CD8-positive, alpha-beta memory T cell (primary cell): ENCODE measurements at regions not wholly inside any gene's neighbourhood (a gene's known extent, or its start where the extent isn't known, plus 50 kb on each side); places are given as distances from the start of the nearest gene placed in this dataset.
A peak's percentile ranks its signal among the peaks of the same experiment; 100 is the strongest.

ENCODE experiments used
- CTCF ChIA-PET: fragments of 350-600 bp; sonication (Branson Sonifier 250); formaldehyde crosslinking; loops from one replicate; lab custom pipeline; 2021; ENCODE audit warnings: antibody characterized with exemption; lab: Charles Lee
- POLR2A ChIA-PET: fragments of 350-600 bp; sonication (Branson Sonifier 250); formaldehyde crosslinking; loops from one replicate; lab custom pipeline; 2021; ENCODE audit warnings: antibody characterized with exemption; lab: Charles Lee
- DNase-seq, 5 donors: peaks; one replicate each; pipeline versions ENCODE4 v3.0.0 to v3.0.0-alpha.2; 2020 to 2022; ENCODE audit warnings: mixed read lengths in 1 of 5
- H3K27ac ChIP-seq: one replicate; pipeline ENCODE4 v1.7.0; 2013; ENCODE audit warnings: low read depth, mild to moderate bottlenecking, low read length, moderate library complexity
- H3K27me3 ChIP-seq: 2 replicates; pipeline ENCODE4 v1.7.0; 2013; ENCODE audit warnings: low read length, mild to moderate bottlenecking; ENCODE audit not compliant: insufficient read depth, poor library complexity, severe bottlenecking
- H3K36me3 ChIP-seq: 2 replicates; pipeline ENCODE4 v1.7.0; 2013; ENCODE audit warnings: mild to moderate bottlenecking, low read length, moderate library complexity; ENCODE audit not compliant: insufficient read depth
- H3K4me1 ChIP-seq: 2 replicates; pipeline ENCODE4 v1.7.0; 2013; ENCODE audit warnings: mild to moderate bottlenecking, low read length, moderate library complexity; ENCODE audit not compliant: insufficient read depth
- H3K4me3 ChIP-seq: 2 replicates; pipeline ENCODE4 v1.7.0; 2013; ENCODE audit warnings: mild to moderate bottlenecking, low read length
- H3K9me3 ChIP-seq: 2 replicates; pipeline ENCODE4 v1.7.0; 2013; ENCODE audit warnings: mild to moderate bottlenecking, low read length
- H3K27ac Mint-ChIP-seq, 8 donors: one replicate each; pipeline ENCODE4 v1.8.0; 2020 to 2021; ENCODE audit warnings: mixed read lengths in 8 of 8, mild to moderate bottlenecking in 6 of 8, inconsistent platforms in 3 of 8, moderate library complexity in 3 of 8
- H3K27me3 Mint-ChIP-seq, 2 donors: one replicate each; pipeline ENCODE4 v1.8.0; 2020 to 2021; ENCODE audit warnings: mixed read lengths in 2 of 2, mild to moderate bottlenecking in 1 of 2, moderate library complexity in 1 of 2
- H3K36me3 Mint-ChIP-seq, 3 donors: one replicate each; pipeline ENCODE4 v1.8.0; 2020 to 2021; ENCODE audit warnings: mixed read lengths in 3 of 3, inconsistent platforms in 1 of 3, mild to moderate bottlenecking in 1 of 3
- H3K4me1 Mint-ChIP-seq, 3 donors: one replicate each; pipeline ENCODE4 v1.8.0; 2020 to 2021; ENCODE audit warnings: mixed read lengths in 3 of 3, inconsistent platforms in 1 of 3, mild to moderate bottlenecking in 1 of 3
- H3K4me3 Mint-ChIP-seq, 7 donors: one replicate each; pipeline ENCODE4 v1.8.0; 2020 to 2021; ENCODE audit warnings: mixed read lengths in 7 of 7, mild to moderate bottlenecking in 6 of 7, moderate library complexity in 4 of 7, inconsistent platforms in 2 of 7
- H3K9me3 Mint-ChIP-seq, 5 donors: one replicate each; pipeline ENCODE4 v1.8.0; 2020 to 2022; ENCODE audit warnings: mixed read lengths in 5 of 5, mild to moderate bottlenecking in 3 of 5, moderate library complexity in 2 of 5, inconsistent platforms in 1 of 5

GRCh38 chr7:135853499-135853898 lies 104.9 kb upstream of the FAM180A start:
- no peaks in the 10 kb centered on the region for H3K9me3 ChIP-seq
- H3K36me3 ChIP-seq = no peaks in the 10 kb centered on the region
- H3K4me3 ChIP-seq = no peak overlapping the region
- CTCF ChIA-PET = no interaction called here
- H3K27ac ChIP-seq = no peak overlapping the region
- no peak for DNase-seq
- Mint-ChIP-seq H3K27me3 (peaks cover 8% of the 10 kb centered on the region in 2 donors), H3K27ac (peak overlapping the region in 1 of 8 donors; percentile 17), H3K4me3 (no peak overlapping the region), H3K9me3 (peaks cover 0 to 3% (median 2%) of the 10 kb centered on the region in 5 donors), H3K4me1 (peaks cover 3 to 6% (median 5%) of the 10 kb centered on the region in 3 donors), H3K36me3 (no peaks in the 10 kb centered on the region)
- no peaks in the 10 kb centered on the region for H3K4me1 ChIP-seq
- H3K27me3 ChIP-seq = no peaks in the 10 kb centered on the region
- POLR2A ChIA-PET = no interaction called here

GRCh38 chr7:135853008-135853407 lies 104.4 kb upstream of the FAM180A start:
- H3K27me3 ChIP-seq = no peaks in the 10 kb centered on the region
- DNase-seq = no peak
- Mint-ChIP-seq H3K4me3 (no peak overlapping the region), H3K9me3 (peaks cover 0 to 3% (median 2%) of the 10 kb centered on the region in 5 donors), H3K36me3 (no peaks in the 10 kb centered on the region), H3K27me3 (peaks cover 8% of the 10 kb centered on the region in 2 donors), H3K4me1 (peaks cover 3 to 6% (median 5%) of the 10 kb centered on the region in 3 donors), H3K27ac (no peak overlapping the region)
- no peak overlapping the region for H3K4me3 ChIP-seq
- H3K9me3 ChIP-seq = no peaks in the 10 kb centered on the region
- ChIA-PET POLR2A (no interaction called here), CTCF (no interaction called here)
- no peak overlapping the region for H3K27ac ChIP-seq
- H3K36me3 ChIP-seq = no peaks in the 10 kb centered on the region
- no peaks in the 10 kb centered on the region for H3K4me1 ChIP-seq

GRCh38 chr7:135847242-135847641 lies 98.6 kb upstream of the FAM180A start:
- ChIA-PET POLR2A (no interaction called here), CTCF (no interaction called here)
- Histone ChIP-seq H3K36me3 (no peaks in the 10 kb centered on the region), H3K9me3 (no peaks in the 10 kb centered on the region), H3K27ac (no peak overlapping the region), H3K4me3 (no peak overlapping the region), H3K27me3 (no peaks in the 10 kb centered on the region), H3K4me1 (no peaks in the 10 kb centered on the region)
- peaks cover 0 to 3% (median 2%) of the 10 kb centered on the region in 5 donors for H3K9me3 Mint-ChIP-seq
- DNase-seq = no peak
- H3K4me1 Mint-ChIP-seq = peaks cover 8 to 22% (median 12%) of the 10 kb centered on the region in 3 donors
- H3K36me3 Mint-ChIP-seq = peaks cover 0 to 8% (median 0%) of the 10 kb centered on the region in 3 donors
- peak overlapping the region in 1 of 8 donors; percentile 63 for H3K27ac Mint-ChIP-seq
- peaks cover 2 to 5% of the 10 kb centered on the region in 2 donors for H3K27me3 Mint-ChIP-seq
- no peak overlapping the region for H3K4me3 Mint-ChIP-seq

GRCh38 chr7:135846339-135846738 lies 97.7 kb upstream of the FAM180A start:
- Histone ChIP-seq H3K36me3 (no peaks in the 10 kb centered on the region), H3K27me3 (no peaks in the 10 kb centered on the region), H3K4me1 (no peaks in the 10 kb centered on the region), H3K9me3 (no peaks in the 10 kb centered on the region), H3K27ac (no peak overlapping the region), H3K4me3 (no peak overlapping the region)
- CTCF ChIA-PET = no interaction called here
- no peak for DNase-seq
- Mint-ChIP-seq H3K4me1 (peaks cover 13 to 28% (median 18%) of the 10 kb centered on the region in 3 donors), H3K36me3 (peaks cover 0 to 8% (median 0%) of the 10 kb centered on the region in 3 donors), H3K27me3 (peaks cover 0 to 2% of the 10 kb centered on the region in 2 donors), H3K4me3 (no peak overlapping the region), H3K27ac (peak overlapping the region in 1 of 8 donors; percentile 69), H3K9me3 (peaks cover 0 to 2% (median 0%) of the 10 kb centered on the region in 5 donors)
- POLR2A ChIA-PET = no interaction called here

- Histone ChIP-seq H3K9me3 (no peaks in the 10 kb centered on the region), H3K27ac (no peak overlapping the region), H3K27me3 (no peaks in the 10 kb centered on the region), H3K4me3 (no peak overlapping the region), H3K4me1 (no peaks in the 10 kb centered on the region), H3K36me3 (no peaks in the 10 kb centered on the region)
- POLR2A ChIA-PET = no interaction called here
- H3K4me3 Mint-ChIP-seq = no peak overlapping the region
- H3K9me3 Mint-ChIP-seq = peaks cover 0 to 2% (median 0%) of the 10 kb centered on the region in 5 donors
- peaks cover 13 to 28% (median 18%) of the 10 kb centered on the region in 3 donors for H3K4me1 Mint-ChIP-seq
- no peak for DNase-seq
- H3K27me3 Mint-ChIP-seq = no peaks in the 10 kb centered on the region
- CTCF ChIA-PET = no interaction called here
- H3K27ac Mint-ChIP-seq = peak overlapping the region in 2 of 8 donors; percentile 4 to 39
- peaks cover 0 to 8% (median 0%) of the 10 kb centered on the region in 3 donors for H3K36me3 Mint-ChIP-seq
These were observed 96.9 kb upstream of the FAM180A start for GRCh38 chr7:135845415-135846075.

- Histone ChIP-seq H3K4me1 (no peaks in the 10 kb centered on the region), H3K27ac (no peak overlapping the region), H3K36me3 (no peaks in the 10 kb centered on the region), H3K27me3 (no peaks in the 10 kb centered on the region), H3K4me3 (no peak overlapping the region), H3K9me3 (no peaks in the 10 kb centered on the region)
- Mint-ChIP-seq H3K27ac (no peak overlapping the region), H3K9me3 (peaks cover 0 to 2% (median 0%) of the 10 kb centered on the region in 5 donors), H3K27me3 (no peaks in the 10 kb centered on the region), H3K36me3 (peaks cover 0 to 8% (median 0%) of the 10 kb centered on the region in 3 donors), H3K4me3 (no peak overlapping the region), H3K4me1 (peaks cover 13 to 28% (median 18%) of the 10 kb centered on the region in 3 donors)
- DNase-seq = no peak
- ChIA-PET CTCF (no interaction called here), POLR2A (no interaction called here)
These were observed 96.3 kb upstream of the FAM180A start for GRCh38 chr7:135844903-135845302.

- ChIA-PET CTCF (no interaction called here), POLR2A (no interaction called here)
- H3K4me3 Mint-ChIP-seq = no peak overlapping the region
- Histone ChIP-seq H3K9me3 (no peaks in the 10 kb centered on the region), H3K36me3 (no peaks in the 10 kb centered on the region), H3K4me1 (no peaks in the 10 kb centered on the region), H3K4me3 (no peak overlapping the region), H3K27ac (no peak overlapping the region), H3K27me3 (no peaks in the 10 kb centered on the region)
- H3K27me3 Mint-ChIP-seq = no peaks in the 10 kb centered on the region
- H3K4me1 Mint-ChIP-seq = peaks cover 13 to 28% (median 18%) of the 10 kb centered on the region in 3 donors
- no peak for DNase-seq
- H3K27ac Mint-ChIP-seq = peak overlapping the region in 1 of 8 donors; percentile 24
- H3K36me3 Mint-ChIP-seq = peaks cover 0 to 8% (median 0%) of the 10 kb centered on the region in 3 donors
- no peaks in the 10 kb centered on the region for H3K9me3 Mint-ChIP-seq
These were observed 94.6 kb upstream of the FAM180A start for GRCh38 chr7:135843214-135843613.

GRCh38 chr7:135842446-135843179 lies 94.0 kb upstream of the FAM180A start:
- H3K4me3 Mint-ChIP-seq = peak overlapping the region in 4 of 7 donors; percentile 12 to 48 (median 44)
- no peak overlapping the region for H3K4me3 ChIP-seq
- H3K36me3 ChIP-seq = no peaks in the 10 kb centered on the region
- H3K27me3 Mint-ChIP-seq = no peaks in the 10 kb centered on the region
- no peaks in the 10 kb centered on the region for H3K27me3 ChIP-seq
- H3K4me1 ChIP-seq = no peaks in the 10 kb centered on the region
- peak overlapping the region in 5 of 8 donors; percentile 0 to 65 (median 52) for H3K27ac Mint-ChIP-seq
- H3K9me3 ChIP-seq = no peaks in the 10 kb centered on the region
- peaks cover 0 to 8% (median 0%) of the 10 kb centered on the region in 3 donors for H3K36me3 Mint-ChIP-seq
- ChIA-PET POLR2A (no interaction called here), CTCF (no interaction called here)
- H3K9me3 Mint-ChIP-seq = no peaks in the 10 kb centered on the region
- H3K4me1 Mint-ChIP-seq = peaks cover 13 to 28% (median 18%) of the 10 kb centered on the region in 3 donors
- no peak for DNase-seq
- no peak overlapping the region for H3K27ac ChIP-seq
